ENCODE measurements at regions not wholly inside any gene's neighbourhood (a gene's known extent, or its start where the extent isn't known, plus 50 kb on each side); places are given as distances from the start of the nearest gene placed in this dataset.

DNA sequence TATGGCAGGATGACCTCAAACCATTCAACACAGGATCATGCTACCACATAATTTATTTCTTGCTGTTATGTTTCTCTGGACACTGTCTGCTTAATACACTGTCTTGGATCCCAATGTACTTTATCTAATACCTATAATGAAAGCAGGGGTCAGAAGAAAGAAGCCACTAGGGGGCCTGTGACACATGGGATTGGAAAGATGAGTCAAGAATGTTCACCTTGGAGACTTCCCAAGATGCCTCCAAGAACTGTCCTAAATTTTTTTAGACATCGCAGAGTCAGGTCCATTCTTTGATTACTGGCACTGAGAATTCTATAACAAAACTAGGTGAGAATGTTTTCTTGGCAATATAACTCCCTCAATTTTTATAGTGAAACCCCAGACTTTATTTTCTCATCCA lies 305.8 kb upstream of the SMARCA2 start:
- ATAC-seq: no peak

GRCh38 chr9:1712861-1713450 lies 302.2 kb upstream of the SMARCA2 start:
- no peak for ATAC-seq

DNA sequence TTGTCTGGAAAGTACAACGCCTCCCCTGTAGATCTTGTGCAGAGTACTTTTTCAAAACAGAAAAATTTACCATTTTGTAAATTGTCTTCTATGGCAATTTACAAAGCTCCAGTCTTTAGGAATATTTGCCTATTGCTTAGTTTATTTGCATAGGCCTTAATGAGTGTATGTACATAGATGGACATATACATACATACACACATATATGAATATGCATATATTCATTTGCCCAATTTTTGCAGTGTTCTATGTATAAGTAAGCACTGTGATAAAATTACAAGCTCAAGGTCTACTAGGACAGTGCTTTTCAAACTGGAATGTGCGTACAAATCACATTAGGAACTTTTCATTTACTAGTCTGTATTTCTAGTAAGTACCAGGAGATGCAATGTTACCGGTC lies 301.3 kb upstream of the SMARCA2 start:
- no peak for ATAC-seq

- no peak for ATAC-seq
Measured at GRCh38 chr9:1717882-1718281, 297.3 kb upstream of the SMARCA2 start.

- ATAC-seq: no peak
Measured at GRCh38 chr9:1718836-1719235, 296.3 kb upstream of the SMARCA2 start.

DNA sequence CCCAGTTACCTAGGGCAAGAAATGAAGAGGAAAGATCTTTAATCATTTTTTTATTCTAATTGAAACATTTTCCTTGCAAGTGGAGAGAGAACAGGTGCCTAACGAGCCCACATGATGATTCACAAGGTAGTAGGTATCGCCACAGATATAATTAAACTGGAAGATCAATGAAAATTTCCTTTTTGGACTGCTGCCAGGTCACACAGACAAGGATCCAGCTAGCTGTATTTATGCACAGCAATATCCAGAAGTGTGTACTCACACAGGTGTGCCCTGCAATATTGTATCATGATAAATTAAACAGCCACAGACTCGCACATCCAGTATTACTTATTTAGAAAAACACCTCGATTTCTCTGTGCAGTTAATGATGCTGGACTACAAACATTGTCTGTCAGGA lies 294.0 kb upstream of the SMARCA2 start:
- ATAC-seq: no peak

GRCh38 chr9:1722404-1722803 lies 292.7 kb upstream of the SMARCA2 start:
- no peak for ATAC-seq

- ATAC-seq: no peak
Measured at GRCh38 chr9:1723522-1724015, 291.6 kb upstream of the SMARCA2 start.

GRCh38 chr9:1726993-1727759 lies 288.0 kb upstream of the SMARCA2 start:
- no peak for ATAC-seq

GRCh38 chr9:1729631-1730030 lies 285.5 kb upstream of the SMARCA2 start:
- no peak for ATAC-seq

DNA sequence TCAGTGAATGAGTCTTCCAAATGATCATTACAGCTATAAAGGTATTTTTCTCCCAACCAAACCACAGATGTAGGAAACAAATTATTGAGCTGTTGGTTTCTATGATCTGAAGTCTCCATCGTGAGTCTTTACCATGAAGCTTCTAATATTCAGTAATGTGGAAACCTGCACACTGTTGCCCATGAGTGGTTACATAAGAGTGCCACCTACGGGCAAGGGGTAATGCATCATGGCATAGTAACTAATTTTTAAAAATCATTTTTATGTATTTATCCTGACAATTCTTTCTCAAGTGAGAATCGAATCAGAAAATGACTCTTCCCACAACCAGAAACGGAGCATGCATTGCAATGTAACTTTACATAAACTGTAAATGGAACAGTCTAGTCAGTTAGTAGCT lies 282.5 kb upstream of the SMARCA2 start:
- no peak for ATAC-seq

DNA sequence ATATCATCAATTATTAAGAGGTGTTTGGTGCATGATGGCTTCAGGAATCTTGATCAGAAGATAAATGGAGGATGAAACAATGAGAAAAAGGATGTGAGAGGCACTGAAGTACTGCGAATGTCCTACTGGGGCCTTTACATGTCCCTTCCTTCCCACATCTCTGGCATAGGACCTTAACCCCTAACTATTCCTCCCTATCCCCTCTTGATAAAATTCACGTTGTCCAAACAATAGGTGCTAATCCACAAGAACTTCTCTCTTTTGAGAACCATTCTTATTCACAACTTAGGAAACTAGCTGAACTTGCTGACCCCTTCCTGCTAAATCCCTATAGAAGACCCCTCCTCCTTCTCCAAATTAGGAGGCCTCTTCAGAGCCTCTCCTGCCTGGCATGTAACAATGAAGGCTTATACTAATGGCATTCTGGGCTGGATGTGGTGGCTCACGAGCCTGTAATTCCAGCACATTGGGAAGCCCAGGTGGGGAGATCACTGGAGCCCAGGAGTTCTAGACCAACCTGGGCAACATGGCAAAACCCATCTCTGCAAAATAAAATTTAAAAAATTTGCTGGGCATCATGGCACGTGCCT lies 276.5 kb upstream of the SMARCA2 start:
- no peak for ATAC-seq

- no peak for ATAC-seq
Measured at GRCh38 chr9:1743121-1743960, 271.8 kb upstream of the SMARCA2 start.

- ATAC-seq: no peak
Measured at GRCh38 chr9:1745980-1746379, 269.2 kb upstream of the SMARCA2 start.

- ATAC-seq: no peak
Measured at GRCh38 chr9:1747417-1747967, 267.7 kb upstream of the SMARCA2 start.

DNA sequence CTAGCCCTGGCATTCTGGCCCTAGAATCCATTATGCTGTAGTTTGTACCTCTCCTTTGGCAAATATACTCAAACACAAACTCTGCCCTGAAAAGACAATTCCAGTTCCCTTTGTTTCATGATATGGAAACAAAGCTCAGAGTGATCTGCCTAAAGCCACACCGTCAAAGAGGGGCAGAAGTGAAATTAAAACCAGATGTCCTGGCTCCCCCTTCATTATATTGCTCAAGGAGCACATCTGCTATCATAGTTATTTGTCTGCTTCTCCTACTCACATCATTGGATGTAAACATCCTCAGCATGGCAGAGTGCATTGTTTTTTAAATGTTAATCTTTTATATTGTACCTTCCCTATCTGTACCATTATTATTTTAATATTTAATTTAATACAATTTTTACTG lies 266.7 kb upstream of the SMARCA2 start:
- ATAC-seq: no peak

DNA sequence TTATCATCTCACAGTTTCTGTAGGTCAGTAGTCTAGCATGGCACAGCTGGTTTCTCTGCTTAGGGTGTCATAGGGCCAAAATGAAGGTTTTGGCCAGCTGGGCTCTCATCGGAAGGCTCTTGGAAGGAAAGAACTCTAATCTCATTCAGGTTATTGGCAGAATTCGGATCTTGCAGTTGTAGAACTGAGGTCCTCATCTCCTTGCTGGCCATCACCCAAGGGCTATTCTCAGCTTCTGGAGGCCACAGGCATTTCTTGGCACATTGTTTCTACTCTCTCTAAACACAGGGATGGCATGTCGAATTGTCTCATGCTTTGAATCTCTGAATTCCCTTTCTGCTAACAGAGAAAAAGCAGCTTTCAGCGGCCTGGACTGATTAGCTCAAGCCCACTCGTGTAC lies 258.0 kb upstream of the SMARCA2 start:
- no peak for ATAC-seq

DNA sequence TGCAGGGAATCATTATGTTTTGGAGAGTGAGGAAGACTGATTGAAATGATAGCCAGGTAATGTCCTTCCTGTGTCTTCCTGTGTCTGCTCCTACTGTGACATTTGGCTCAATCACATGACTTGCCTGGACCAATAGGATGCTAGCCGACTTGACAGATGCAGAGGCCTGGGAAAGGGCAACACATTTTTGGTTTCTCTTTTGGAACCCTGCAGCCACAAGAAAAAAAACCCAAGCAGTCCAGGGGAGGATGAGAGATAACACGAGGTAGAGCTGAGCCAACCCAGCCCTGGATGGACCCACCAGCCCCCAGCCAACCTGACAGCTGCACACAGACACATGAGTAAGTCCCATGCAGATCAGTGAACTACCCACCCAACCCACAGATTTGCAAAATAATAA lies 256.1 kb upstream of the SMARCA2 start:
- ATAC-seq: no peak

GRCh38 chr9:1759771-1760300 lies 255.3 kb upstream of the SMARCA2 start:
- no peak for ATAC-seq

GRCh38 chr9:1761807-1762206 lies 253.3 kb upstream of the SMARCA2 start:
- ATAC-seq: no peak

- ATAC-seq: no peak
Measured at GRCh38 chr9:1766042-1766441, 249.1 kb upstream of the SMARCA2 start.

GRCh38 chr9:1768561-1768960 lies 246.6 kb upstream of the SMARCA2 start:
- no peak for ATAC-seq

Measured in activated CD4-positive, CD25-positive, alpha-beta regulatory T cell treated with anti-CD3 and anti-CD28 coated beads, Interleukin-2, amount 50 U/mL, for 24 hours (primary cell).